HG03139 (cell line): ENCODE measurements at regions not wholly inside any gene's neighbourhood (a gene's known extent, or its start where the extent isn't known, plus 50 kb on each side); places are given as distances from the start of the nearest gene placed in this dataset.
A peak's percentile ranks its signal among the peaks of the same experiment; 100 is the strongest.
"Not testable (repeated sequence)": the region's sequence is repeated elsewhere in the genome, so short reads cannot be mapped to it uniquely, and the experiment has no call there.

ENCODE experiments used
- ATAC-seq: cut with Tn5 transposase; IDR thresholded peaks from one replicate; pipeline ENCODE4 v1.9.1; 2021; ENCODE audit not compliant: unreplicated experiment

GRCh38 chr12:127038152-127038551 is 1228.8 kb upstream of the TMEM132C start:
- no peak for ATAC-seq

GRCh38 chr12:127038761-127039160 is 1228.2 kb upstream of the TMEM132C start:
- ATAC-seq, result no peak

GRCh38 chr12:127041985-127042625 is 1224.9 kb upstream of the TMEM132C start:
- ATAC-seq, result peak; percentile 96

- no peak for ATAC-seq
Observed at GRCh38 chr12:127043731-127044130, 1223.2 kb upstream of the TMEM132C start.

GRCh38 chr12:127044836-127045235 is 1222.1 kb upstream of the TMEM132C start:
- ATAC-seq, result no peak

GRCh38 chr12:127046467-127046866 is 1220.5 kb upstream of the TMEM132C start:
- ATAC-seq, result no peak

GRCh38 chr12:127048057-127048456 is 1218.9 kb upstream of the TMEM132C start:
- no peak for ATAC-seq

GRCh38 chr12:127048525-127048924 is 1218.4 kb upstream of the TMEM132C start:
- ATAC-seq, result not testable (repeated sequence)

GRCh38 chr12:127051139-127051538 is 1215.8 kb upstream of the TMEM132C start:
- no peak for ATAC-seq

- ATAC-seq, result no peak
Observed at GRCh38 chr12:127052511-127053232, 1214.3 kb upstream of the TMEM132C start.

- ATAC-seq, result no peak
Observed at GRCh38 chr12:127054531-127054930, 1212.4 kb upstream of the TMEM132C start.

- ATAC-seq, result no peak
Observed at GRCh38 chr12:127060310-127060847, 1206.6 kb upstream of the TMEM132C start.

GRCh38 chr12:127060933-127061332 is 1206.0 kb upstream of the TMEM132C start:
- ATAC-seq, result no peak

- no peak for ATAC-seq
Observed at GRCh38 chr12:127063339-127064072, 1203.5 kb upstream of the TMEM132C start.

GRCh38 chr12:127064207-127064606 is 1202.8 kb upstream of the TMEM132C start:
- no peak for ATAC-seq

- ATAC-seq, result no peak
Observed at GRCh38 chr12:127065595-127065994, 1201.4 kb upstream of the TMEM132C start.

GRCh38 chr12:127070515-127071157 is 1196.3 kb upstream of the TMEM132C start:
- no peak for ATAC-seq

- no peak for ATAC-seq
Observed at GRCh38 chr12:127074161-127074560, 1192.8 kb upstream of the TMEM132C start.

- ATAC-seq, result no peak
Observed at GRCh38 chr12:127075981-127076380, 1191.0 kb upstream of the TMEM132C start.

GRCh38 chr12:127077262-127078045 is 1189.5 kb upstream of the TMEM132C start:
- ATAC-seq, result no peak
